ENCODE measurements at regions not wholly inside any gene's neighbourhood (a gene's known extent, or its start where the extent isn't known, plus 50 kb on each side); places are given as distances from the start of the nearest gene placed in this dataset.
A peak's percentile ranks its signal among the peaks of the same experiment; 100 is the strongest.

DNA sequence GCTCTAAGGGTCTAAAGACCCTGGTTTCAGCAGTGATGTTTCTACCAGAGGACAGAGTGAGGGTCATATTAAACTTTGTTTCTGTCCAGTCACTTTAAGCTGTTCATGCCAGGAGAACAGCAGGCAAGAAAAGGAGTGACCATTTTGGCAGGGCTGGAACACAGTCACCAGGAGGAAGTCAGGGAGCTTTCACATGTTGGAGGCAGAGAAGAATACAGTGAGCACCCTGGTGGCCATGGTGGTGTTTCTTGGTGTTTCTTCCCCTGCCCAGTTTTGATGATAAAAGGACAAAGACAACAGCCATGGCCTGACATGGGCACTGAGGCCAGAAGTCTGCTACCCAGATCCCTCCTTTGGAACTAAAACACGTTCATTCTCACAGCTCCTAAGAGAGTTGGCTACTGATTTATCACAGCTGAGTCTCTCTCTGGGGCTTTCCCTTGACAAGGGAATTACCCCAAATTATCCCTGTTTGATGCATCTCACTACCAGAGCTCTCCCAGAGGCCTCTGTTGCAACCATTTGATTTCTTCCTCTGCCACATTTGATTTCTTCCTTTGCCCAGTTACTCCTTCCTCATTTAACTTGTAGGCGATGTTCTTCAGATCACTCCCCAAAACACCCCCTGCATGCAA, 106.4 kb upstream of the NWD2 start:
- H3K4me3 Mint-ChIP-seq, result no peak overlapping the region
- Histone ChIP-seq H3K9ac (ENCODE audit: insufficient read depth, low read length, poor library complexity, severe bottlenecking) (no peak overlapping the region), H3K27me3 (ENCODE audit: control insufficient read depth in 2 of 2, insufficient read depth in 2 of 2, low read length in 2 of 2) (no peaks in the 10 kb centered on the region), H3K4me2 (replicated peaks; ENCODE audit: extremely low read depth, low read length, poor library complexity, severe bottlenecking) (no peak overlapping the region), H3K36me3 (replicated peaks in 1 of 2; ENCODE audit: control insufficient read depth in 1 of 2, insufficient read depth in 2 of 2, low read length in 2 of 2) (no peaks in the 10 kb centered on the region), H3K4me3 (replicated peaks in 1 of 3; ENCODE audit: low read depth in 2 of 3, low read length in 3 of 3) (no peak overlapping the region), H3K4me1 (ENCODE audit: control insufficient read depth in 1 of 2, insufficient read depth in 2 of 2, low read length in 2 of 2) (no peaks in the 10 kb centered on the region), H3K27ac (ENCODE audit: low read depth in 1 of 2, low read length in 2 of 2) (no peak overlapping the region), H4K20me1 (ENCODE audit: insufficient read depth, low read length) (no peaks in the 10 kb centered on the region), H3K9me3 (replicated peaks in 1 of 2; ENCODE audit: control insufficient read depth in 1 of 2, insufficient read depth in 1 of 2, low read length in 2 of 2) (no peaks in the 10 kb centered on the region), H2AFZ (ENCODE audit: insufficient read depth, low read depth, low read length, poor library complexity, severe bottlenecking) (no peak overlapping the region), H3K79me2 (ENCODE audit: insufficient read depth, low read length) (no peaks in the 10 kb centered on the region)
- TF ChIP-seq, protein P1, sequence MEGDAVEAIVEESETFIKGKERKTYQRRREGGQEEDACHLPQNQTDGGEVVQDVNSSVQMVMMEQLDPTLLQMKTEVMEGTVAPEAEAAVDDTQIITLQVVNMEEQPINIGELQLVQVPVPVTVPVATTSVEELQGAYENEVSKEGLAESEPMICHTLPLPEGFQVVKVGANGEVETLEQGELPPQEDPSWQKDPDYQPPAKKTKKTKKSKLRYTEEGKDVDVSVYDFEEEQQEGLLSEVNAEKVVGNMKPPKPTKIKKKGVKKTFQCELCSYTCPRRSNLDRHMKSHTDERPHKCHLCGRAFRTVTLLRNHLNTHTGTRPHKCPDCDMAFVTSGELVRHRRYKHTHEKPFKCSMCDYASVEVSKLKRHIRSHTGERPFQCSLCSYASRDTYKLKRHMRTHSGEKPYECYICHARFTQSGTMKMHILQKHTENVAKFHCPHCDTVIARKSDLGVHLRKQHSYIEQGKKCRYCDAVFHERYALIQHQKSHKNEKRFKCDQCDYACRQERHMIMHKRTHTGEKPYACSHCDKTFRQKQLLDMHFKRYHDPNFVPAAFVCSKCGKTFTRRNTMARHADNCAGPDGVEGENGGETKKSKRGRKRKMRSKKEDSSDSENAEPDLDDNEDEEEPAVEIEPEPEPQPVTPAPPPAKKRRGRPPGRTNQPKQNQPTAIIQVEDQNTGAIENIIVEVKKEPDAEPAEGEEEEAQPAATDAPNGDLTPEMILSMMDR (IDR thresholded peaks at IDR 0.05), result no peak
- WGBS (ENCODE audit: insufficient coverage), result 81% methylated on average over 2 of the region's 2 CpGs
- H3K36me3 Mint-ChIP-seq, result no peaks in the 10 kb centered on the region
- no peaks in the 10 kb centered on the region for H3K27me3 Mint-ChIP-seq (ENCODE audit: low read depth in 3 of 3)
- intact Hi-C loops (cut with micrococcal nuclease), result no loop called here
- no peak for DNase-seq
- H3K27ac Mint-ChIP-seq, result peak overlapping the region in 1 of 7 donors; percentile 21
- peaks cover 0 to 8% (median 2%) of the 10 kb centered on the region in 7 donors for H3K9me3 Mint-ChIP-seq
- H3K4me1 Mint-ChIP-seq, result no peaks in the 10 kb centered on the region

DNA sequence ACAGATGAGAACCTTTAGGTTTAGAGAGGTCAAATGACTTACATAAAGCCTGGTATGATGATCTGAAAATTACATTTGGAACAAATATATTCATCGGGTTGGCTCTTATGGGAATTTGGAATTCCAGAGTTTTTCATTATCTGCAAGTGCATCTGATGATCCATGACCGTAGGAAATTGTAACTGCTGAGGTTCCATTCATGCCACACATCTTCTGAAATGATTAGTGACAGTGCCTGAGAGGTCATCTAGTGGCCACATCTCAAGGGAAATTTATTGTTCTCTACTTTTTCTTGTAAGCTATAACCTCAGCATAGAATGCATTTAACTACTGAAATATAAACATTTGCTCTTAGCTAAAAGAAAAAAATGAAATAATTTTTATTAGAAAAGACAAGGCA, 105.8 kb upstream of the NWD2 start:
- Histone ChIP-seq H3K4me1 (ENCODE audit: control insufficient read depth in 1 of 2, insufficient read depth in 2 of 2, low read length in 2 of 2) (no peaks in the 10 kb centered on the region), H3K27ac (ENCODE audit: low read depth in 1 of 2, low read length in 2 of 2) (no peak overlapping the region), H3K9ac (ENCODE audit: insufficient read depth, low read length, poor library complexity, severe bottlenecking) (no peak overlapping the region), H3K79me2 (ENCODE audit: insufficient read depth, low read length) (no peaks in the 10 kb centered on the region), H3K4me2 (replicated peaks; ENCODE audit: extremely low read depth, low read length, poor library complexity, severe bottlenecking) (no peak overlapping the region), H3K27me3 (ENCODE audit: control insufficient read depth in 2 of 2, insufficient read depth in 2 of 2, low read length in 2 of 2) (no peaks in the 10 kb centered on the region), H2AFZ (ENCODE audit: insufficient read depth, low read depth, low read length, poor library complexity, severe bottlenecking) (no peak overlapping the region), H3K36me3 (replicated peaks in 1 of 2; ENCODE audit: control insufficient read depth in 1 of 2, insufficient read depth in 2 of 2, low read length in 2 of 2) (no peaks in the 10 kb centered on the region), H3K9me3 (replicated peaks in 1 of 2; ENCODE audit: control insufficient read depth in 1 of 2, insufficient read depth in 1 of 2, low read length in 2 of 2) (no peaks in the 10 kb centered on the region), H4K20me1 (ENCODE audit: insufficient read depth, low read length) (no peaks in the 10 kb centered on the region), H3K4me3 (replicated peaks in 1 of 3; ENCODE audit: low read depth in 2 of 3, low read length in 3 of 3) (no peak overlapping the region)
- WGBS (ENCODE audit: insufficient coverage), result 88% methylated on average over 1 of the region's 2 CpGs
- Mint-ChIP-seq H3K4me3 (no peak overlapping the region), H3K27me3 (ENCODE audit: low read depth in 3 of 3) (no peaks in the 10 kb centered on the region), H3K9me3 (peaks cover 0 to 8% (median 2%) of the 10 kb centered on the region in 7 donors), H3K36me3 (no peaks in the 10 kb centered on the region), H3K27ac (no peak overlapping the region), H3K4me1 (no peaks in the 10 kb centered on the region)
- TF ChIP-seq, protein P1 (IDR thresholded peaks at IDR 0.05), result no peak
- intact Hi-C loops (cut with micrococcal nuclease), result no loop called here
- no peak for DNase-seq
